ENCODE measurements at regions not wholly inside any gene's neighbourhood (a gene's known extent, or its start where the extent isn't known, plus 50 kb on each side); places are given as distances from the start of the nearest gene placed in this dataset.

DNA sequence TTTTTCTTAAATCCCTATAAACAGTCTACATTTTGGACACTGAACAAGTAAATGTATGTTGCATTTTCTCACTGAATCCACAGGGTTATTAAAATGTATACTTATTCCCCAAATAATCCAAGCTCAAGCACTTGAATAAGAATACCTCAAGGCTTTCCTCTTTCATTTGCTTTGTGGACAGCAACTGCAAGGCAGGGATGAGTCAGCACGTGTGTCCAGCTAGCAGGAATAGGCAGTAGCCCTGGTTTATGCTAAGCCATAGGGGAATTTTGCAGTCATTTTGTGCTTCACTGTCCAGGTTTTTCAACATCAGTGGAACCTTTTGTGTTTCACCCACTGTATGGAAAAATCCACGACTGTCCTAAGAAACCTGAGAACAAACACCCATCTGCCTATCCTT, 96.7 kb upstream of the KCNMB2 start:
- TF ChIP-seq CTCF (IDR thresholded peaks at IDR 0.05; ENCODE audit: low read length): no peak
- TF ChIP-seq EZH2 (optimal IDR thresholded peaks at IDR 0.05; ENCODE audit: low read depth, low read length): no peak
- no peak for TF ChIP-seq EZH2phosphoT487 (IDR thresholded peaks at IDR 0.05; ENCODE audit: low read length)

All from MM.1S (cell line).